NCI-H2081 treated with DMSO at 0.1 percent for 48 hours (cell line): ENCODE measurements at regions not wholly inside any gene's neighbourhood (a gene's known extent, or its start where the extent isn't known, plus 50 kb on each side); places are given as distances from the start of the nearest gene placed in this dataset.
"Not testable (repeated sequence)": the region's sequence is repeated elsewhere in the genome, so short reads cannot be mapped to it uniquely, and the experiment has no call there.

Experiments used
- DNase-seq: peaks from one replicate; lab custom pipeline; 2025; lab: John Stamatoyannopoulos, UW

- no peak for DNase-seq
Observed at GRCh38 chr6:154632119-154632518, 101.1 kb upstream of the SCAF8 start.

DNA sequence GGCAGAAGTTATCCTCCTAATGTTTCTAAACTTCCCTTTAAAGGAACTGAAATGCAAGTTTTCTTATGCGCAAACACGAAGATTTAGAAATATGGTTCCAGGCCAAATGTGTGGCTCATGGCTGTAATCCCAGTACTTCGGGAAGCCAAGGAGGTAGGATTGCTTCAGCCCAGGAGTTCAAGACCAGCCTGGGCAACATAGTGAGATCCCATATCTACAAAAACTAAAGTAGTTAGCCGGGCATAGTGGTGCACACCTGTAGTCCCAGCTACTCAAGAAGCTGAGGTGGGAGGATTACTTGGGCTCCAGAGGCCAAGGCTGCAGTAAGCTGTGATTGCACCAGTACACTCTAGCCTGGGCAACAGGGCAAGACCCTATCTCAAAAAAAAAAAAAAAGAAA is 95.8 kb upstream of the SCAF8 start:
- no peak for DNase-seq

GRCh38 chr6:154638369-154638768 is 94.8 kb upstream of the SCAF8 start:
- DNase-seq = no peak

GRCh38 chr6:154639196-154639595 is 94.0 kb upstream of the SCAF8 start:
- not testable (repeated sequence) for DNase-seq

GRCh38 chr6:154648188-154648887 is 84.9 kb upstream of the SCAF8 start:
- DNase-seq = no peak

- no peak for DNase-seq
Observed at GRCh38 chr6:154648888-154649205, 84.4 kb upstream of the SCAF8 start.

- no peak for DNase-seq
Observed at GRCh38 chr6:154649721-154650120, 83.5 kb upstream of the SCAF8 start.

DNA sequence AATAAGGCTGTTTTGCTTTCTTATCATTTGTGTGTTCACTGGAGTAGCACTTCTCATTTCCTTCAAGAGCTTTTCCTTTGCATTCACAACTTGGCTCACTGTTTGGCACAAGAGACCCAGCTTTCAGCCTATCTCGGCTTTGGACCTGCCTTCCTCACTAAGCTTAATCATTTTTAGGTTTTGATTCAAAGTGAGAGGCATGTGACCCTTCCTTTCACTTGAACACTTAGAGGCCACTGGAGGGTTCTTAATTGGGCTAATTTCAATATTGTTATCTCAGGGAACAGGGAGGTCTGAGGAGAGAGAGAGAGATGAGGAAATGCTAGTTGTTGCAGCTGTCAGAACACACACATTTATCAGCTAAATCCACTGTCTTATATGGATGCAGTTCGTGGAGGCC is 82.9 kb upstream of the SCAF8 start:
- DNase-seq = no peak

DNA sequence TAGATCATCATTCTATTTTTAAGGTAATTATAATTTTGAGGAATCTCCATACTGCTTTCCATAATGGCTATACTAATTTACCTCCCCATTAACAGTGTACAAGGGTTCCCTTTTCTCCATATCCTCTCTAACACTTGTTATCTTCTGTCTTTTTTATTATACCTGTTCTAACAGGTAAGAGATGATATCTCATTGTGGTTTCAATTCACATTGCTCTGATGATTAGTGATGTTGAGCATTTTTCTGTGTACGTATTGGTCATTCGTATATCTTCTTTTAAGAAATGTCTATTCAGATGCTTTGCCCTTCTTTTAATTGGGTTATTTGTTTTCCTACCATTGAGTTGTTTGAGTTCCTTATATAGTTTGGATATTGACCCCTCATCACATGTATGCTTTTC is 81.6 kb upstream of the SCAF8 start:
- no peak for DNase-seq

DNA sequence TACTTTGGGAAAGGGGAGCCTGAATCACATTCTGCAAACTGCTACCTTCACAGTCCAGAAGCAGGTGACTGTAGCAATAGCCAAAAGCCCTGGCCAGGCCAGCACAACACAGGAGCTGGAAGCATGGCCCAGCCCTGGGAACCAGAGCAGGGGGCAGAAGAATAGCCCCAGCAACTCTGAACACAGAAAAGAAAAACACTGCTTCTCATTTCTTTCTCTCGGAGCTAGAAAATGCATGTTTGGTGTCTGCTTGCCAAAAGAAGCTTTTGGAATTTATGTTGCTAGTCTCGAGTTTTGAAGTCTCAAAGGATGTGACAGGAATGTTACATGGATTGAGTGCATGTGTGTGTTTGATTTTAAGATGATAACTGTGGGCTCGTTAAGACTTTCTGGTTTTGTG is 79.8 kb upstream of the SCAF8 start:
- DNase-seq = no peak

DNA sequence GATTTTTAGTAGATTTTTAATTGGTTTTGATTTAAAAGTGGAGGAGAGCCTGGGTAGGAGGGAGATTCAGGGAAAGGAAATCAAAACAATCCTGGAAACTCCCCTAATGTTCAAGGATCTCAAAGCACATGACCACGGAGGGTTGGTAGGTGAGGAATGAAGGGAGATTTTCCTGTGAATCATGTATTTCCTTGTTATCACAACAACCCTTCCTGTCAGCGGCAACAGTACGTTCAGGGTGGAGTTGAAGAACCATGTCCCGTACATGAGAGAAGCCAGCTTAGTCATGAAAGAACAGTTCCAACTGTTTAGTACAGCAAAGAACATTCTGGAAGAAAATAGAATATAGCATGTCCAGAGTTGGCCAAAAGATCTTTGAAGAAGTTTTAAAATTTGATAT is 79.4 kb upstream of the SCAF8 start:
- DNase-seq = no peak

DNA sequence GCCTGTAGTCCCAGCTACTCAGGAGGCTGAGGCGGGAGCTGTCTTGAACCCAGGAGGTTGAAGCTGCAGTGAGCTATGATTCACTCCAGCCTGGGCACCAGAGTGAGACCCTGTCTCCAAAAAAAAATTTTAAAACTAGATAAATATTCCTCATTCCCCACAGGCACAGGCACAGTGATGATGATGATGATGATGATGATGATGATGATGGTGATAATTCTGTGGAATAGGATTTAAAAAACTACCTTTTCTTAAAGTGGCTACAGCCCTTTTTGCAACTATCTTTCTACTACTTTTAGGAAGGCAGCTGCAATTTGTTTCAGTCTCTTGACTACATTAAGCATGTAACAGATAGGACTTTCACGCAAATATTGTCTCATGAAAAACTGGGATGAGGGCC is 76.6 kb upstream of the SCAF8 start:
- no peak for DNase-seq

DNA sequence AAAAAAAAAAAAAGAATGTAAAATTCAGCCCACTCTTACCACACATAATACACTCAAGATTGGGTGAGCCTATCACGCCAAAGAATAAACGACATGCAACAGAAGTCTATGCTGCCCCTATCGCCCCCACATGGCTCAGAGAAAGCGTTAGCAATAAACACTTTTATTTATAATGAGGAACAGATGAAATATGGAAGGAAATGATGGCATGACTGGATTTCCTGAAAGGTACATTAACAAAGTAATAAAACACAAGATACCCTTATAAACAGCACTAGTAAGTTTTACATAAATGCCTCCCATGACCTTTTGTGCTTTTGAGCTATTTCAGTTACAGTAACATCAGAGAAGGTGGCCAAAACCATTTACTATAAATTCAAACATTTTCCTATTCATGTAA is 71.4 kb upstream of the SCAF8 start:
- DNase-seq = no peak

DNA sequence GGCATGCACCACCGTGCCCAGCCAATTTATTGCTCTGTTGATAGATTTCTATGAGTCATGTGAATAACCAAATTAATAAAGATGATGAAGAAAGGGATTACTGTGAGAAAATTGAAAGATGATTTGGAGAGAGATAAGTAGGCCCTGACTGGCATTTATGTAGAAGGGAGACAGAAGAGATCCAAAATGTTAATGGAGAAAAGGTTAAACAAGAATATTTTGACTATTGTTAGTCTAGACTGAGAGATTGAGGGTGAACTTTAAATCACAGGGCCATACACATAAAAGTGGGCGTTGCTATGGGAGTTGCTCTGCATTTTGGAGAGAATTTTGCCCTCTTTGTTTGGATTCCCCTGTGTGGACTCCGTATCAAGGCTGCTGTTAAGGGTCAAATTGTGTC is 68.9 kb upstream of the SCAF8 start:
- no peak for DNase-seq

DNA sequence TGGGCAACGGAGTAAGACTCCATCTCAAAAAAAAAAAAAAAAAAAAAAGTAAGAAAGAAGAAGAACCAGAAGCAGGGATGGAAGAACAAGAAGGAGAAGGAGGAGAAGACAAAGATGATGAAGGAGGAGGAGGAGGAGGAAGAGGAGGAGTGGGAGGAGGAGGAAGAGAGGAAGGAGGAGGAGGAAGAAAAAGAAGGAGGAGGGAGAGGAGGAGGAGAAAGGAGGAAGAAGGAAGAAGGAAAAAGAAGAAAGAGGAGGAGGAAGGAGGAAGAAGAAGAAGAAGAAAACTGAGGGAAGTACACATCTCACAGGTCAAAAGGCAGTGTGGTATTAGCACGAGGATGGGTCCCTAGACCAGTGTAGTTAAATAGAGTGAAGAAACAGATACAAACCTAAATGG is 65.1 kb upstream of the SCAF8 start:
- DNase-seq = no peak

DNA sequence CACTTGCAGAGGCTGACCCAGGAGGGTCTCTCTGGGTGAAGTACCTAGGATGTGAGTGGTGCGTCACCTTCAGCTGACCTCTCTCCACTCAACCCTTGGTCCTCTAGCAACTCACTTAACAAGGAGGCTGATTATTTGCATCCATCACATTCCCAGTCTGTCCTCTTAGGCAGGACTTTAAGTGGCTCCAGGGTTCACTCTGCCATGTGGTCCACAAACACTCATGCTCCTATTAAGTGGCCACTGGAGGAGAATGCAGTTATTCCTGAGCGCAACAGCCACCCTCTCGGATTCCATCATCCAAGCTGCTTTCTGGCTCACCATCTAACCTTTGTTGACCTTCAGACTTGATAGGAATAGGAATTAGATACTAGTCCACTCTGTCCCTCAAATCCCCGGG is 61.1 kb upstream of the SCAF8 start:
- DNase-seq = no peak

GRCh38 chr6:154673919-154674318 is 59.3 kb upstream of the SCAF8 start:
- DNase-seq = no peak

DNA sequence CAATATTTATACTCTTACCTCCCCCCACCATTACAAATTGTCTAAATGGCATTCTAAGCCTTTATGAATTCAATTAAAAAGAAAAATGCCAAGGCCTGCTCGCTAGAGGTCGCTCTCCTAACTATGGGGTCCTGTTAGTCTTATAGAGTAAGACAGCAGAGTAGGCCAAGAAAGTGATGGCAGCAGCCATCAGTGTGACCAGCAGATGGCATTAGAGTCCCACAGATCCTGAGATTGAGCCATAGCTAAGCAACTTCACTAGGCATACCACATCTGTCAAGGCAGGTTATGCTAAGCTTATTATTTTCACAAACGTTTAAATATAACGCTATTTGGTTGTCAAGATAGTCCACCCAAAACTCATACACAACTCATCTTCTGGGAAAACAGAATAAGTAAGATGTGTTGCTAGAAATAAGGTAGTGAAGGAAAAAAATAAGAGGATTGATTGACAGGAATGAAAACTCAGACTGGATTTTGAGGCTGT is 57.6 kb upstream of the SCAF8 start:
- peak; percentile 78 for DNase-seq

- no peak for DNase-seq
Observed at GRCh38 chr6:154682633-154683125, 50.5 kb upstream of the SCAF8 start.
